NCI-H69 (cell line): ENCODE measurements at regions not wholly inside any gene's neighbourhood (a gene's known extent, or its start where the extent isn't known, plus 50 kb on each side); places are given as distances from the start of the nearest gene placed in this dataset.

ENCODE experiments used
- DNase-seq: peaks from one replicate; lab custom pipeline; 2025; lab: John Stamatoyannopoulos, UW

GRCh38 chr3:153028381-153028780 is 133.6 kb upstream of the RAP2B start:
- DNase-seq = peak; percentile 13

DNA sequence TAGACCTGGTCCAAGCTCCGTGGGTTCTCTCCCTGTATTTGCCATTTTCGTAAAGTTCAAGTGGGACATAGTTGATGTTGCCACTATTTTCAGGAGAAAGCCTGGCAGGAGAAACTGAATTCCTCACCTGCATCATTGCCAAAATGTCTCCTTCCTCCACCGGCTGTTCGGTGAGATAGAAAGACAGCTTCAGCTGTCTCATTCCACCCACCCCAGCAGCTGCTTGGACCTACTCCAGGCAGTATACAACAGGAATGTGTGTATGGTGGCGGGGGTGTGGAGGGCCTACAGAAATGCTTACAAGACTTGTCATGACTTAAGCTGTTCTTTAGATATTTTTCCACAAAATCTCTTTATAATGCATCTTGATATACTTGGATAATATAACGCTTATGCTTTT is 132.7 kb upstream of the RAP2B start:
- peak; percentile 5 for DNase-seq

DNA sequence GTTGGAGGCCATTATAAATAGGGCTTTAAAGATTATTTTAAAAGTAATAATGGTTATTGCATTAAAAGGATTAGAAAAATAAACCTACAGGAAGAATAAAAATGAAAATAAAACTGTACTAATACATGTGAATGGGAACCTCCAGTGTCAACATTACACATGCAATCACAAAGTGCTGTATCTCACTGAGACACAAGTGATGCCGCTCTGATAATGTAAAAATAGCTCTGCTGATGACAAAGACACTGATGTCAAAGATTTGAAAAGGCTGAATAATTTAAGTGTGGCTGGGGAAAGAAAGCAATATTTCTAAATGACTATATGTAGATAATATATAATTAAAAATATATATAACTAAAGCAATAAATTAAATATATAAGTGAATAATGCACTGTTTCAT is 129.1 kb upstream of the RAP2B start:
- DNase-seq = peak; percentile 35

DNA sequence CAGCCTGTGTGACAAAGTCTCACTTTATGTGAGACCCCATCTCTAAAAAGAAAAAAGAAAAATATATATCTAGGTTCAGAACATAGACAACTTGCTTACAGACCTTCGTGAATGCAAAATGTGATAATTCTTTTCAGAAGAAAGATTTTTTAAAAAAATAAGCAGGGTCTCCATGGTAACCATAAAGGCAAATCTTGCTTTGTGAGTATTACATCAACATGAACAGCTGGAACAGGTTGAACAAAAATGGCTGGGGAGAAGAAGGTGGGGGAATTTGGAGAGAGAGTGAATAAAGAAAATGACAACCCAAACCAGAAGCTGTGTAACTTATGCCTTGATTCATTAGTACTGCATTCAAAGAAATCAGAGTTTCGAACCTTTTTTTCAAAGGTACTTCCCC is 125.2 kb upstream of the RAP2B start:
- DNase-seq = no peak

GRCh38 chr3:153038367-153038766 is 123.7 kb upstream of the RAP2B start:
- no peak for DNase-seq

GRCh38 chr3:153038779-153039178 is 123.2 kb upstream of the RAP2B start:
- DNase-seq = peak; percentile 91

DNA sequence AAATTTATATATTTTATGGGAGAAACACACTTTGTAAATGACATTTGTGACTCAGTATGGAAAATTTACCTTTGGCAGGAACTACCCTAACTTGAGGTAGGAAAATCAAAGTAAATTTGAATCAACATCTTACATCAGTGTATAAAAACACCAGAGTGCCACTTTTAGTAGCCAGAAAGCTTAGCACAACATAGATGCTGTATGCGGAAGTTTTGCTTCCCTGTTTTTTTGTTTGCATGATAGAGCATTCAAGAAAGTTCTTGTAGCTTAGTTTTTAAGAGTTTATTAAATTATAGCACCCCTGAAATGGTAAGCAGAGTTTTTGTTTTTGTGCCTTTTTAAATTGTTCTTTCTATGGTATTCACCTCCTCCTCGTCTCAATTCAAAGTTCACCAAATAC is 120.8 kb upstream of the RAP2B start:
- DNase-seq = no peak

GRCh38 chr3:153042088-153042487 is 119.9 kb upstream of the RAP2B start:
- DNase-seq = peak; percentile 22

- peak; percentile 3 for DNase-seq
These were observed 118.2 kb upstream of the RAP2B start for GRCh38 chr3:153043729-153044328.

GRCh38 chr3:153045150-153045549 is 116.9 kb upstream of the RAP2B start:
- DNase-seq = no peak

- no peak for DNase-seq
These were observed 111.0 kb upstream of the RAP2B start for GRCh38 chr3:153050978-153051377.

DNA sequence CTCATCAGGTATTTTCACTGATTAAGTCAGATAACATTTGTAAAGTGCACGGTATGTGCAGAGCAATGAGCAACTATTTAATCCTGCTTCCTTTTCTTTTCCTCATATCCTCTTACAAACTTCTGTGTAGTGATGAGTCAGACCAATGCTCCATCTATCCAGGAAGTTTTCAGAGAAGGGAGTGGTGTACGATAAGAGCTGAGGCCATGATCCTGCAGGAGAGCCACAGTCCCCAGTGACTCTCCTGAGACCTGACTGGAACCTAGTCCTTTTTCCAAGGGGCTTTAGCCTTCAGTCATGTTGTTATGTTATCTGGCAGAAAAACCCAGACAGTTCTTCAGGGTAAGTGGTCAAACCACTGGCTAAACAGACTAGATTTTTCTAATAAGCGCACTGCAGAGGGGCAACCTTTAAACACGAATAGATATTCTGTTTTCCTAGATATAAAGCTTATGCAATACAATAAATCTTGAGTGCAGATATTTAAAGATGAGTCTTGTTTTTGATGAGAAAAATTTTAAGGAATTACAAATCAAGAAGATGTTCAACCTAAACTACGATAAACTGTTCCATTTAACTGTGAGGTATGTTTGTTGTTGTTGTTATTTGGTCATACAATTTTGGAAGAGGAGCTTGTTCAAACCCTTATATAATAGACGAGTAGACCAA is 110.5 kb upstream of the RAP2B start:
- peak; percentile 17 for DNase-seq

DNA sequence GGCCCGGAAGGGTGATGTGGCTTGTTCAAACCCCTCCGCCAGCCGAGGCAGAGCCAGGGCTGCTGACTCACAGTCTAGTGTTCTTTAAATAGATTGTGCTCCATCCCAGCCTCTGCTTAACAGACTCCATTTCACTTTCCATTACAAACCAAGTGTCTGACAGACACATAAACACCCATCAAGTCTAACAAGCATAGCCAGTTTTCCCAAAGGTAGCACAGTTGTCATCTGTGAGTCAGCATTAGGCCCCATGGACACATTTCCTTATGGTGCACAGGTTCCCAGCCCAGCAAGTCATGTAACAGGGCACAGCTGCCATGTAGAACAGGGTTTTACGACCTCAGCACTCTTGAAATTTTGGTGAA is 109.9 kb upstream of the RAP2B start:
- peak; percentile 62 for DNase-seq

DNA sequence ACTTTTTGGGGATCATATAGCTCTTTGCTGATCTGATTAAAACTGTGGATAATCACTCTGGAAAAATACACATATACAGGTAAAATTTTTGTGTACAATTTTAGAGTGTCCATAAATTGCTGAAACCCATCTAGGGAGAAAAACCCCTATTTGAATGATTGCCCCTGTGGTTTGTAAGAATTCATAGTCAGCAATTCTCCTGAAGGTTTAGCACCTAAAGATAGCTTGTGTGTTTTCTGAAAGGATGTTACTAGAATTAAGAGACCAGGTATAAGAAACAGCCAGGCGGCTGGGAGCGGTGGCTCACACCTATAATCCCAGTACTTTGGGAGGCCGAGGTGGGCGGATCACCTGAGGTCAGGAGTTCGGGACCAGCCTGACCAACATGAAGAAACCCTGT is 106.8 kb upstream of the RAP2B start:
- no peak for DNase-seq

DNA sequence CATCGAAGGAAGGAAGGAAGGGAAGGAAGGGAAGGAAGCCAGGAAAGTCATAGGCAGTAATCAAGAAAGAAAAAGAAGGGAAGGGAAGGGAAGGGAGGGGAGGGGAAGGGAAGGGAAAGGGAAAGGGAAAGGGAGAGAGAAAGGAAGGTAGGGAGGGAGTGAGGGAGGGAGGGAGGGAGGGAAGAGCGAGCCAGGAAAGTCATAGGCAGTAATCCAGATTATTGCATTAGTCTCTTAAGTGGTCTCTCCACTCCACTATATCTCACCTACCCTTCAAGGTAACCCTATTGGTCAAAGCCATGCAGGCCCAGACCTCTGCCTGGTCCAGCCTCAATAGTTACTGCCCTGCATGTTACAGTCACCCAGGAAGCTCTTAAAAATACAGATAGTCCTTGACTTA is 106.2 kb upstream of the RAP2B start:
- DNase-seq = no peak

- DNase-seq = peak; percentile 39
These were observed 103.9 kb upstream of the RAP2B start for GRCh38 chr3:153058031-153058688.

DNA sequence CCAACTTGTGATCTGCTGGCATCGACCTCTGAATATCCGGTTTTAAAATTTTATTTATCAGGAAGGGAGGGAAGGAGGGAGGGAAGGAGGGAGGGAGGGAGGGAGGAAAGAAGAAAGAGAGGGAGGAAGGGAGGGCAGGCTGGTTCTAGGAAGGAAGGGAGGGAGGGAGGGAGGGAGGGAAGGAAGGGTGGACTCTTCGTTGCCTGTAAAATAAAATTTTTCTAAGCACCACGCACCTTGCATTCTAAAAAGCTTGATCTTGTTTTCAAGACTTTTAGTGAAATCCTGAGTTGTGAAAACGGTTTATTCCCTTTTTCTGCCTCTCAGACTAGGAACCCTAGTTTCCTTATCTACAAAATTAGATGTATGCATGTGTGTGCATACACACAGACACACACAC is 101.7 kb upstream of the RAP2B start:
- DNase-seq = peak; percentile 49

DNA sequence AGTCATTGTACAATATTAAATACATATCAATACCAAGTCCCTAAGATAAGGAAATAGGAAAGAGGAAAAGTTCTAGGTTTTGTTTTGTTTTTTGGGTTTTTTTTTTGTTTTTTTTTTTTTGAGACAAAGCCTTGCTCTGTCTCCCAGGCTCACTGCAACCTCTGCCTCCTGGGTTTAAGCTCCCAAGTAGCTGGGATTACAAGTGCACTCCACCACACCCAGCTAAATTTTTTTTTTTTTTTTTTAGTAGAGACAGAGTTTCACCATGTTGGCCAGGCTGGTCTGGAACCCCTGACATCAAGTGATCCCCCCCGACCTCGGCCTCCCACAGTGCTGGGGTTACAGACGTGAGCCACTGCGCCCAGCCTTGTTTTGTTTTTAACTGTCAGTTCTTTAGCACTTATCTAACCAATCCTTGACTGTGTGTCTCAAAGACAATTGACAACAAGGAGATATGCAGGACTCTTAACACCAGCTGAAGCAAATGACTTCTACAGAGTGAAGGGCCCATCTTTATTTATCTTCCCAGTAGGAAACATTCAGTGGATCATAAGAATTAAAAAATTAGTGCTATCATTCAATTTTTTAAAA is 100.0 kb upstream of the RAP2B start:
- no peak for DNase-seq

DNA sequence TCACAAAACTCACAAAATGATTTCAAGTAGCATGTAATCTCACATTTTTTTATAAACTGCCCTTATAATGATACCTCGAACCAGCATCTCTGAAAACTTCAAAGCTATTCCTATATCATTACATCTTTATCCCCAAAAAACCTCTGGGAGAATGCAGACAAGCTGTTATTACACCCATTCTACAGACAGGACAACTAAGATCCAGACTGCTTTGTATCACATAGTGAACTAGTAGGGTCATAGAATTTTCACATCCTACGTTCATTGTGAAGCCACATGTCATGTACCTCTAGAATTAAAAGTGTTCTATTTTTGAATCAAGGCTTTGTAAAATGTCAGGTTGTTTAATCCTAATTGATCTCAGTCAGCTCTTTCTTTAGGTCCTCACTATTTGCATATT is 98.7 kb upstream of the RAP2B start:
- no peak for DNase-seq

DNA sequence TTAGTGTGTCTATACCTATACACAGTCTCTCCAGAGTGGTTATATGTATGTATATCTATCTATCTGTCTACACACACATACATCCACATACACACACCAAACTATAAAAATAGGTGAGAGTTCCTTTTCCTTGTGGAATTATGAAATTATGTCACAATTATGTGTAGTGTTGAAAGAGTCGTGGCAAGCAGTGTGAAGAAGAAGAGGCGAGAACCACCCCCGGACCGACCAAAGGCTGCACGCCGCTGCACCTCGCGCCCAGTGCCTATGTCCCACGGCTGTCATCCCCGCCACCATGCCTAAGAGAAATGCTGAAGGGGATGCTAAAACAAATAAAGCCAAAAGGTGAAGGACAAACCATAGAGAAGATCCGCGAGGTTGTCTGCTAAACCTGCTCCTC is 95.0 kb upstream of the RAP2B start:
- no peak for DNase-seq

DNA sequence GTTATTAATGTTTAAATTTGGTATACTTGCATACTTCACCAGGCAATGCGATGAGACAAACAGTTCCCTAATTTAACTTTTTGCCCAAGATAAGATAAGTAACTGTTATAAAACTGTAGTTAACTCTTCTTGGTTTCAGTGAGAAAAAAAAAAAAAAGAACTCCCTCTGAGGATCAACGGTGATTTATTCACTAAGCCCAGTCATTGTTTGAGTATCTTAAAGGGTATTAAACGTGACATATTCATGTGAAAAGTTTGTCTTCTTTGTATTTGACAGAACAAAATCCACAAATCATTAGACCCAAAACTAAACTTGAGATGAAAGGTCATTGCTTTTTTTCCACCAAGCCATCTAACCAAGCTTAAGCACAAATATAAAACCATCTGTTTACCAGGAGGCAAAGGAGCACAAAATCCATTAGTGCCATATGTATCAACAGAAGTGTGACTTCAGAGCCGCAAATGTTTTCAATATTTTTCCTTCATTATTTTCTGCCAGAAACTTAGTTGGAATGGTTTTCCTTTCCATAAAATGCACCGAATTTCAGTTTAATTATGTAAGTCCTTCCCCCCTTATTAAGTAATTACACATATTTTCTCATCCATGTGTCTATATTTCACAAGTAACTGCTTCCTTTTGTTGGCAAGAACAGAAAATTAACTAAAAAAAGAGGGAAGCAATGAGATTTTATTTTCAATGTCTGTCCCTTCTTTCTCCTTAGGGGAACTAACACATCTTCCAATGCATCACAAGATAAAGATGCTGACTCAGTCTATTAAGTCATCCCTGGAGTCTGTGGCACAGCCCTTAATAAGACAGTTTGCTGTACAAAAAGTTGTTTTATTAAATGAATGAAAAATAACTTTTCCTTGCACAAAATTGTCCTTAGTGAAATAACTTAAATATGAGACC is 92.2 kb upstream of the RAP2B start:
- DNase-seq = peak; percentile 5

DNA sequence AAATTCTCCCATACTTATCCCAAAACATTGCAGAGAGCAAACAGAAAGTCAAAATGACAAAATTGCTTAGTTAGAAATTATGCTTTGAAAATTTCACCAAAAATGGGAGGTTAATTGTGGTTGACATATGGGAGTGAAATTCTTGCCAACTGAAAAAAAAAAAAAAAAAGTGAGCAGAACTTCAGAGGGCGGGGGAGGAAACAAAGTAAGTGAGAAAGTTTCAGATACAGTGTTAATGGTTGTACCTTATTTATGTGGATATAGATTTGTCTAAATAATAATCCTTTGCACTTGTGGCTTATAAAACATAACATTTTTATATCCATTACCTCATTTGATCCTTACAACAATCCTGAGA is 91.5 kb upstream of the RAP2B start:
- DNase-seq = no peak
